GM23248 (cell line): ENCODE measurements at regions not wholly inside any gene's neighbourhood (a gene's known extent, or its start where the extent isn't known, plus 50 kb on each side); places are given as distances from the start of the nearest gene placed in this dataset.

Source experiments
- EZH2 ChIP-seq: fragments of 200-600 bp; sonication (generic); IDR thresholded peaks from 2 replicates; pipeline ENCODE4 v1.6.1; 2018; ENCODE audit warnings: antibody characterized with exemption, mild to moderate bottlenecking; ENCODE audit not compliant: insufficient read depth, poor library complexity, severe bottlenecking
- EZH2phosphoT487 ChIP-seq: fragments of 200-600 bp; sonication (generic); IDR thresholded peaks from 2 replicates; pipeline ENCODE4 v1.6.1; 2018; ENCODE audit warnings: antibody characterized with exemption, moderate library complexity, mild to moderate bottlenecking, low read depth; ENCODE audit not compliant: insufficient read depth

DNA sequence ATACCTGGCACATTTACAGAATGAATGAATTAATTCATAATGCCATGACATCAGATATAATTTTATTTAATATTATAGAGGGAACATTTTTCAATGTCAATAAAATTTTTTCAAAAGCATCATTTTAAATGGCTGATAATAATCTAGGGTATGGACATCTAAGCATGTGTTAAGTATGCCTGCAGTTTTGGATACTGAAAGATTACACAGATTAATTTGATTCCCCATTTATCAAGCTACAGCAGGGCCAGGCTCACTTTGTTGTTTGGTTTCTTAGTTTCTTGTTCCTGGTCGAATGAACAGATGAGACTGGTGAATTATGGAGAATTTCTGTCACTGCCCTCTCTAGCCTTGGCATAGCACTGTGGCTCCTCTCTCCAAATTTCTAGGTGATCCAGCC lies 72.4 kb upstream of the E2F8 start:
- no peak for TF ChIP-seq EZH2phosphoT487
- TF ChIP-seq EZH2 = no peak
